PC-9 (cell line): ENCODE measurements at regions not wholly inside any gene's neighbourhood (a gene's known extent, or its start where the extent isn't known, plus 50 kb on each side); places are given as distances from the start of the nearest gene placed in this dataset.

Experiments
- BruUV-seq: library from RNA; stranded (reverse); fragments of 400-500 nt; replicated peaks from 2 replicates; lab custom pipeline; 2021; lab: Mats Ljungman, UMichigan
- CTCF ChIA-PET: fragments of 300-600 bp; sonication (Branson Sonifier 250); formaldehyde crosslinking; loops from one replicate; lab custom pipeline; 2022; ENCODE audit warnings: antibody characterized with exemption; lab: Charles Lee
- POLR2A ChIA-PET: fragments of 300-600 bp; sonication (Branson Sonifier 250); formaldehyde crosslinking; loops from one replicate; lab custom pipeline; 2022; ENCODE audit warnings: antibody characterized with exemption; ENCODE audit not compliant: unreplicated experiment; lab: Charles Lee
- DNase-seq, 2 experiments: peaks; one replicate each; pipeline versions ENCODE4 v3.0.0 to v3.0.0-alpha.2; 2015 to 2022; ENCODE audit warnings: mixed read lengths in 1 of 2
- H2AFZ ChIP-seq: fragments of 200-600 bp; sonication (generic); 2 replicates; pipeline ENCODE4 v1.8.1; 2017; ENCODE audit warnings: antibody characterized with exemption
- H3F3A ChIP-seq: fragments of 200-600 bp; sonication (generic); 2 replicates; pipeline ENCODE4 v1.8.1; 2017; ENCODE audit warnings: antibody characterized with exemption, mild to moderate bottlenecking, low read depth; ENCODE audit not compliant: insufficient read depth
- H3K27ac ChIP-seq: fragments of 200-600 bp; sonication (generic); 2 replicates; pipeline ENCODE4 v1.6.1; 2016; ENCODE audit warnings: mixed run types
- H3K27me3 ChIP-seq: fragments of 200-600 bp; sonication (generic); 2 replicates; pipeline ENCODE4 v1.6.1; 2016; ENCODE audit warnings: low read depth, mixed run types; ENCODE audit not compliant: insufficient read depth
- H3K36me3 ChIP-seq: fragments of 200-600 bp; sonication (generic); 2 replicates; pipeline ENCODE4 v1.6.1; 2016; ENCODE audit warnings: low read depth, mixed run types
- H3K4me1 ChIP-seq: fragments of 200-600 bp; sonication (generic); replicated peaks from 2 replicates; pipeline ENCODE4 v1.6.1; 2016; ENCODE audit warnings: mixed run types; ENCODE audit not compliant: insufficient read depth
- H3K4me2 ChIP-seq: fragments of 200-600 bp; sonication (generic); 2 replicates; pipeline ENCODE4 v1.6.1; 2017; ENCODE audit warnings: mixed run types
- H3K4me3 ChIP-seq: fragments of 200-600 bp; sonication (generic); 2 replicates; pipeline ENCODE4 v1.6.1; 2016; ENCODE audit warnings: mixed run types
- H3K79me2 ChIP-seq: fragments of 200-600 bp; sonication (generic); 2 replicates; pipeline ENCODE4 v1.6.1; 2017; ENCODE audit warnings: low read depth, mixed run types
- H3K9me2 ChIP-seq: fragments of 200-600 bp; sonication (generic); 2 replicates; pipeline ENCODE4 v1.8.1; 2017; ENCODE audit warnings: mild to moderate bottlenecking; ENCODE audit not compliant: insufficient read depth
- H3K9me3 ChIP-seq: fragments of 200-600 bp; sonication (generic); 2 replicates; pipeline ENCODE4 v1.8.1; 2016; ENCODE audit warnings: low read depth; ENCODE audit not compliant: insufficient read depth
- H4K20me1 ChIP-seq: fragments of 200-600 bp; sonication (generic); 2 replicates; pipeline ENCODE4 v1.8.1; 2017; ENCODE audit not compliant: insufficient read depth
- CTCF ChIP-seq: fragments of 200-600 bp; sonication (generic); conservative IDR thresholded peaks from 2 replicates; pipeline ENCODE4 v1.6.1; 2017; ENCODE audit warnings: mixed run types, antibody characterized with exemption, mild to moderate bottlenecking, moderate library complexity
- EZH2 ChIP-seq: fragments of 200-600 bp; sonication (generic); IDR thresholded peaks from 2 replicates; pipeline ENCODE4 v1.8.0; 2017; ENCODE audit warnings: antibody characterized with exemption, low read depth
- intact Hi-C: fragments of 100-400 bp; cut with micrococcal nuclease; formaldehyde crosslinking; loops from one replicate; pipeline ENCODE4 v1.10.0; 2022; ENCODE audit not compliant: unreplicated experiment

DNA sequence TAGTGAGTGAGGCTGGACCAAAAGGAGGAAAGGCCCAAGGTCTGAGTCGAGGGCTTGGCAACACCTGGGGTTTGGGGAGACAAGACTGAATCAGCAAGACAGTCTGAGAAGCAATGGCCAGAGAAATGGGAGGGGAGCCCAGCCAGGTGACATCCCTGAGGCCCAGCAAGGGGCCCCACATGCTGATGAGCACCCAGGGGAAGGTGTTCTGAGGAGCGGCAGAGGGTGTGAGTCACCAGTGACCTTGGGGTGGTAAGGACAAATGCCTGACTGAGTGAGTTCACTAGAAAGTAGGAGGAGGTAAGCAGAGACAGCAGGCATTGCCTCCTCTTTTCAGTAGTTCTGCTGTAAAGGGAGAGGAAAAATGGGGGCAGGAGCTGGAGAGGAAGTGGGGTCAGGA lies 192.4 kb upstream of the GALNT2 start:
- no peaks in the 10 kb centered on the region for H3F3A ChIP-seq
- DNase-seq, result no peak
- H3K4me3 ChIP-seq, result no peak overlapping the region
- no peaks in the 10 kb centered on the region for H3K36me3 ChIP-seq
- H3K27me3 ChIP-seq, result peaks cover 16% of the 10 kb centered on the region
- BruUV-seq, result no TSS peak
- TF ChIP-seq EZH2 (no peak), CTCF (no peak)
- ChIA-PET POLR2A (no interaction called here), CTCF (no interaction called here)
- H3K9me3 ChIP-seq, result no peaks in the 10 kb centered on the region
- 0 out of 2 replicates have a peak, but pooled peaks cover 7% of the 10 kb centered on the region for H3K4me1 ChIP-seq
- no peaks in the 10 kb centered on the region for H3K9me2 ChIP-seq
- H2AFZ ChIP-seq, result no peak overlapping the region
- no peaks in the 10 kb centered on the region for H4K20me1 ChIP-seq
- intact Hi-C loops, result no loop called here
- H3K79me2 ChIP-seq, result no peaks in the 10 kb centered on the region
- H3K4me2 ChIP-seq, result no peak overlapping the region
- no peak overlapping the region for H3K27ac ChIP-seq

GRCh38 chr1:229875086-229875485 lies 192.0 kb upstream of the GALNT2 start:
- no peaks in the 10 kb centered on the region for H3K9me3 ChIP-seq
- no peak overlapping the region for H3K4me2 ChIP-seq
- no TSS peak for BruUV-seq
- H3K9me2 ChIP-seq, result no peaks in the 10 kb centered on the region
- H3K27ac ChIP-seq, result no peak overlapping the region
- ChIA-PET POLR2A (no interaction called here), CTCF (no interaction called here)
- no peaks in the 10 kb centered on the region for H3K79me2 ChIP-seq
- DNase-seq, result no peak
- TF ChIP-seq EZH2 (no peak), CTCF (no peak)
- H4K20me1 ChIP-seq, result no peaks in the 10 kb centered on the region
- no peak overlapping the region for H2AFZ ChIP-seq
- 0 out of 2 replicates have a peak, but pooled peaks cover 7% of the 10 kb centered on the region for H3K4me1 ChIP-seq
- H3K27me3 ChIP-seq, result peaks cover 20% of the 10 kb centered on the region
- intact Hi-C loops, result no loop called here
- no peaks in the 10 kb centered on the region for H3F3A ChIP-seq
- no peak overlapping the region for H3K4me3 ChIP-seq
- H3K36me3 ChIP-seq, result no peaks in the 10 kb centered on the region

- H3K4me3 ChIP-seq, result no peak overlapping the region
- DNase-seq, result no peak
- ChIA-PET CTCF (no interaction called here), POLR2A (no interaction called here)
- H3F3A ChIP-seq, result no peaks in the 10 kb centered on the region
- H3K4me1 ChIP-seq, result 0 out of 2 replicates have a peak, but pooled peaks cover 2% of the 10 kb centered on the region
- H3K36me3 ChIP-seq, result no peaks in the 10 kb centered on the region
- H3K4me2 ChIP-seq, result no peak overlapping the region
- no peaks in the 10 kb centered on the region for H3K79me2 ChIP-seq
- no peak overlapping the region for H2AFZ ChIP-seq
- H3K9me2 ChIP-seq, result no peaks in the 10 kb centered on the region
- TF ChIP-seq CTCF, result no peak
- TF ChIP-seq EZH2, result no peak
- intact Hi-C loops, result no loop called here
- H3K9me3 ChIP-seq, result no peaks in the 10 kb centered on the region
- peaks cover 29% of the 10 kb centered on the region for H3K27me3 ChIP-seq
- no TSS peak for BruUV-seq
- no peak overlapping the region for H3K27ac ChIP-seq
- no peaks in the 10 kb centered on the region for H4K20me1 ChIP-seq
Measured at GRCh38 chr1:229879746-229880145, 187.3 kb upstream of the GALNT2 start.
